SHP77 treated with DMSO at 0.1 percent for 48 hours (cell line): ENCODE measurements at regions not wholly inside any gene's neighbourhood (a gene's known extent, or its start where the extent isn't known, plus 50 kb on each side); places are given as distances from the start of the nearest gene placed in this dataset.
"Not testable (repeated sequence)": the region's sequence is repeated elsewhere in the genome, so short reads cannot be mapped to it uniquely, and the experiment has no call there.

ENCODE experiments used
- DNase-seq: peaks from one replicate; lab custom pipeline; 2025; lab: John Stamatoyannopoulos, UW

GRCh38 chr5:82493221-82493620, 215.1 kb upstream of the RPS23 start:
- no peak for DNase-seq

- no peak for DNase-seq
These were observed 213.2 kb upstream of the RPS23 start for GRCh38 chr5:82491397-82491796.

- no peak for DNase-seq
These were observed 211.5 kb upstream of the RPS23 start for GRCh38 chr5:82489683-82490082.

GRCh38 chr5:82487131-82487530, 209.0 kb upstream of the RPS23 start:
- no peak for DNase-seq

GRCh38 chr5:82480331-82480730, 202.2 kb upstream of the RPS23 start:
- DNase-seq = no peak

GRCh38 chr5:82476155-82476554, 198.0 kb upstream of the RPS23 start:
- no peak for DNase-seq

GRCh38 chr5:82473262-82473661, 195.1 kb upstream of the RPS23 start:
- no peak for DNase-seq

- DNase-seq = no peak
These were observed 192.2 kb upstream of the RPS23 start for GRCh38 chr5:82470185-82470994.

GRCh38 chr5:82466986-82467561, 188.9 kb upstream of the RPS23 start:
- DNase-seq = no peak

- DNase-seq = no peak
These were observed 187.1 kb upstream of the RPS23 start for GRCh38 chr5:82465235-82465634.

- no peak for DNase-seq
These were observed 181.5 kb upstream of the RPS23 start for GRCh38 chr5:82459626-82460025.

- DNase-seq = not testable (repeated sequence)
These were observed 177.2 kb upstream of the RPS23 start for GRCh38 chr5:82455317-82455716.

- DNase-seq = no peak
These were observed 170.2 kb upstream of the RPS23 start for GRCh38 chr5:82448374-82448773.

GRCh38 chr5:82447913-82448312, 169.8 kb upstream of the RPS23 start:
- no peak for DNase-seq

- DNase-seq = no peak
These were observed 168.7 kb upstream of the RPS23 start for GRCh38 chr5:82446809-82447208.

- no peak for DNase-seq
These were observed 167.7 kb upstream of the RPS23 start for GRCh38 chr5:82445726-82446335.

GRCh38 chr5:82439750-82440445, 161.7 kb upstream of the RPS23 start:
- DNase-seq = no peak

GRCh38 chr5:82437565-82437964, 159.4 kb upstream of the RPS23 start:
- DNase-seq = not testable (repeated sequence)

GRCh38 chr5:82436291-82436690, 158.1 kb upstream of the RPS23 start:
- no peak for DNase-seq

- DNase-seq = not testable (repeated sequence)
These were observed 156.8 kb upstream of the RPS23 start for GRCh38 chr5:82434696-82435660.

- DNase-seq = no peak
These were observed 148.5 kb upstream of the RPS23 start for GRCh38 chr5:82426464-82427154.
